K562 (cell line): ENCODE measurements at regions not wholly inside any gene's neighbourhood (a gene's known extent, or its start where the extent isn't known, plus 50 kb on each side); places are given as distances from the start of the nearest gene placed in this dataset.

Source experiments
- C11orf30 ChIP-seq: fragments of 450-650 bp; IDR thresholded peaks from 2 replicates; pipeline ENCODE4 v1.6.1; 2016; ENCODE audit warnings: low read depth, mild to moderate bottlenecking
- CCNT2 ChIP-seq: IDR thresholded peaks from 2 replicates; pipeline ENCODE4 v1.6.1; 2011; ENCODE audit warnings: borderline replicate concordance, low read depth, mild to moderate bottlenecking, moderate library complexity, mixed read lengths, low read length; ENCODE audit not compliant: insufficient read length; ENCODE audit errors: extremely low read depth
- HDAC3 ChIP-seq: fragments of 450-650 bp; IDR thresholded peaks from 2 replicates; pipeline ENCODE4 v1.6.1; 2018; ENCODE audit warnings: borderline replicate concordance, mild to moderate bottlenecking, moderate library complexity; ENCODE audit not compliant: partially characterized antibody
- HDAC6 ChIP-seq: IDR thresholded peaks from 2 replicates; pipeline ENCODE4 v1.6.1; 2012; ENCODE audit warnings: low read depth, mild to moderate bottlenecking, control low read depth, inconsistent platforms, low read length, moderate library complexity
- HMGN3 ChIP-seq: IDR thresholded peaks from 2 replicates; pipeline ENCODE4 v1.6.1; 2011; ENCODE audit warnings: borderline replicate concordance, low read depth, mild to moderate bottlenecking, mixed read lengths, low read length; ENCODE audit not compliant: insufficient read length; ENCODE audit errors: extremely low read depth
- KLF6 ChIP-seq: fragments of 250-450 bp; sonication (Bioruptor Pico); IDR thresholded peaks from 2 replicates; pipeline ENCODE4 v1.4.0; 2020; ENCODE audit warnings: mild to moderate bottlenecking, moderate library complexity, borderline replicate concordance
- MYBL2 ChIP-seq, 2 experiments: fragments of 450-650 bp in 1 of 2; sonication (generic) in 1 of 2; formaldehyde crosslinking in 1 of 2; IDR thresholded peaks; 2 replicates each; pipeline versions ENCODE4 v1.6.1 to v1.8.1; 2017 to 2022; ENCODE audit warnings: borderline replicate concordance in 1 of 2, inconsistent platforms in 1 of 2, low read depth in 1 of 2, mild to moderate bottlenecking in 1 of 2, missing genetic modification reagents in 1 of 2, moderate library complexity in 1 of 2
- NRF1 ChIP-seq, 2 experiments: fragments of 450-650 bp; IDR thresholded peaks in 1 of 2; conservative IDR thresholded peaks in 1 of 2; 2 replicates each; pipeline ENCODE4 v1.6.1; 2014; ENCODE audit warnings: mild to moderate bottlenecking in 2 of 2
- RBFOX2 ChIP-seq: fragments of 200-400 bp; formaldehyde crosslinking; IDR thresholded peaks from 2 replicates; pipeline ENCODE4 v1.6.1; 2017; ENCODE audit warnings: low read depth, mild to moderate bottlenecking, low read length, moderate library complexity
- SLC30A9 ChIP-seq: fragments of 250-450 bp; sonication (Bioruptor Pico); IDR thresholded peaks from 2 replicates; pipeline ENCODE4 v1.8.0; 2022; ENCODE audit warnings: mild to moderate bottlenecking, moderate library complexity
- SOX6 ChIP-seq: fragments of 450-650 bp; IDR thresholded peaks from 2 replicates; pipeline ENCODE4 v1.6.1; 2014; ENCODE audit warnings: mild to moderate bottlenecking
- ZKSCAN3 ChIP-seq: fragments of 250-450 bp; sonication (Bioruptor Pico); IDR thresholded peaks from 2 replicates; pipeline ENCODE4 v1.4.0; 2020
- ZNF143 ChIP-seq: sonication (generic); formaldehyde crosslinking; IDR thresholded peaks from 2 replicates; pipeline ENCODE4 v1.9.0; 2022; ENCODE audit warnings: mild to moderate bottlenecking, missing genetic modification reagents
- ZNF224 ChIP-seq: sonication (generic); formaldehyde crosslinking; IDR thresholded peaks from 2 replicates; pipeline ENCODE4 v1.8.0; 2022; ENCODE audit warnings: mild to moderate bottlenecking, missing genetic modification reagents
- ZNF24 ChIP-seq: fragments of 450-650 bp; IDR thresholded peaks from 2 replicates; pipeline ENCODE4 v1.6.1; 2016
- TF ChIP-seq, protein P1 (sequence below): sonication (generic); formaldehyde crosslinking; IDR thresholded peaks from 2 replicates; pipeline ENCODE4 v1.8.1; 2022; ENCODE audit warnings: missing genetic modification reagents
- TF ChIP-seq, protein P2 (sequence below): fragments of 250-450 bp; sonication (Bioruptor Pico); IDR thresholded peaks from 2 replicates; pipeline ENCODE4 v1.8.0; 2021; ENCODE audit warnings: borderline replicate concordance, mild to moderate bottlenecking, moderate library complexity; ENCODE audit not compliant: poor library complexity, severe bottlenecking
- TF ChIP-seq, protein P3 (sequence below): fragments of 450-650 bp; formaldehyde crosslinking; IDR thresholded peaks from 2 replicates; pipeline ENCODE4 v1.4.0; 2020; ENCODE audit warnings: mild to moderate bottlenecking, mixed read lengths
- TF ChIP-seq, protein P4 (sequence below): sonication (generic); formaldehyde crosslinking; IDR thresholded peaks from 2 replicates; pipeline ENCODE4 v1.8.1; 2023; ENCODE audit warnings: mild to moderate bottlenecking, missing genetic modification reagents
- TF ChIP-seq, protein P5 (sequence below): fragments of 450-650 bp; formaldehyde crosslinking; IDR thresholded peaks from 2 replicates; pipeline ENCODE4 v1.4.0; 2022; ENCODE audit warnings: missing genetic modification characterization
- TF ChIP-seq, protein P6 (sequence below): fragments of 450-650 bp; IDR thresholded peaks from 2 replicates; pipeline ENCODE4 v1.6.1; 2016; ENCODE audit warnings: antibody characterized with exemption

DNA sequence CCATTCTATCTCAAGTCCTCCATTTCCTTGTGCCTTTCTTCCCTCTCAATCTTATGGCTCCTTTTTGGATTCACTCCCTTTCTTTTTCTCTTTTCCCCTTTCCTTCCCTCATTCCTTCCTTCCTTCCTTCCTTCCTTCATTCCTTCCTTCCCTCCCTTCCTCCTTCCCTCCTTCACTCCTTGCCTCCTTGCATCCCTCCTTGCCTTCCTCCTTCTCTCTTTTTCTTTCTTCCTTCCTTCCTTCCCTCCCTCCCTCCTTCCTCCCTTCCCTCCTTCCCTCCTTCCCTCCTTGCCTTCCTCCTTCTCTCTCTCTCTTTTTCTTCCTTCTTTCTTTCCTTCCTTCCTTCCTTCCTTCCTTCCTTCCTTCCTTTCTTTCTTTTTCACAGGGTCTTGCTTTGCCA is 120.1 kb downstream of the SAMD9 start (continued):
- no peak for TF ChIP-seq MYBL2 (IDR thresholded peaks at IDR 0.05; ENCODE audit: low read depth)
- no peak for TF ChIP-seq MYBL2 (CRISPR knock-in tag; IDR thresholded peaks at IDR 0.05; ENCODE audit: borderline replicate concordance)
- TF ChIP-seq, protein P1, sequence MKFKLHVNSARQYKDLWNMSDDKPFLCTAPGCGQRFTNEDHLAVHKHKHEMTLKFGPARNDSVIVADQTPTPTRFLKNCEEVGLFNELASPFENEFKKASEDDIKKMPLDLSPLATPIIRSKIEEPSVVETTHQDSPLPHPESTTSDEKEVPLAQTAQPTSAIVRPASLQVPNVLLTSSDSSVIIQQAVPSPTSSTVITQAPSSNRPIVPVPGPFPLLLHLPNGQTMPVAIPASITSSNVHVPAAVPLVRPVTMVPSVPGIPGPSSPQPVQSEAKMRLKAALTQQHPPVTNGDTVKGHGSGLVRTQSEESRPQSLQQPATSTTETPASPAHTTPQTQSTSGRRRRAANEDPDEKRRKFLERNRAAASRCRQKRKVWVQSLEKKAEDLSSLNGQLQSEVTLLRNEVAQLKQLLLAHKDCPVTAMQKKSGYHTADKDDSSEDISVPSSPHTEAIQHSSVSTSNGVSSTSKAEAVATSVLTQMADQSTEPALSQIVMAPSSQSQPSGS (CRISPR knock-in tag) = no peak
- TF ChIP-seq, protein P2, sequence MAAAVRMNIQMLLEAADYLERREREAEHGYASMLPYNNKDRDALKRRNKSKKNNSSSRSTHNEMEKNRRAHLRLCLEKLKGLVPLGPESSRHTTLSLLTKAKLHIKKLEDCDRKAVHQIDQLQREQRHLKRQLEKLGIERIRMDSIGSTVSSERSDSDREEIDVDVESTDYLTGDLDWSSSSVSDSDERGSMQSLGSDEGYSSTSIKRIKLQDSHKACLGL (CRISPR knock-in tag) = no peak
- TF ChIP-seq HDAC6 = no peak
- TF ChIP-seq, protein P3, sequence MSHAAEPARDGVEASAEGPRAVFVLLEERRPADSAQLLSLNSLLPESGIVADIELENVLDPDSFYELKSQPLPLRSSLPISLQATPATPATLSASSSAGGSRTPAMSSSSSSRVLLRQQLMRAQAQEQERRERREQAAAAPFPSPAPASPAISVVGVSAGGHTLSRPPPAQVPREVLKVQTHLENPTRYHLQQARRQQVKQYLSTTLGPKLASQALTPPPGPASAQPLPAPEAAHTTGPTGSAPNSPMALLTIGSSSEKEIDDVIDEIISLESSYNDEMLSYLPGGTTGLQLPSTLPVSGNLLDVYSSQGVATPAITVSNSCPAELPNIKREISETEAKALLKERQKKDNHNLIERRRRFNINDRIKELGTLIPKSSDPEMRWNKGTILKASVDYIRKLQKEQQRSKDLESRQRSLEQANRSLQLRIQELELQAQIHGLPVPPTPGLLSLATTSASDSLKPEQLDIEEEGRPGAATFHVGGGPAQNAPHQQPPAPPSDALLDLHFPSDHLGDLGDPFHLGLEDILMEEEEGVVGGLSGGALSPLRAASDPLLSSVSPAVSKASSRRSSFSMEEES (CRISPR knock-in tag) = no peak
- TF ChIP-seq, protein P4, sequence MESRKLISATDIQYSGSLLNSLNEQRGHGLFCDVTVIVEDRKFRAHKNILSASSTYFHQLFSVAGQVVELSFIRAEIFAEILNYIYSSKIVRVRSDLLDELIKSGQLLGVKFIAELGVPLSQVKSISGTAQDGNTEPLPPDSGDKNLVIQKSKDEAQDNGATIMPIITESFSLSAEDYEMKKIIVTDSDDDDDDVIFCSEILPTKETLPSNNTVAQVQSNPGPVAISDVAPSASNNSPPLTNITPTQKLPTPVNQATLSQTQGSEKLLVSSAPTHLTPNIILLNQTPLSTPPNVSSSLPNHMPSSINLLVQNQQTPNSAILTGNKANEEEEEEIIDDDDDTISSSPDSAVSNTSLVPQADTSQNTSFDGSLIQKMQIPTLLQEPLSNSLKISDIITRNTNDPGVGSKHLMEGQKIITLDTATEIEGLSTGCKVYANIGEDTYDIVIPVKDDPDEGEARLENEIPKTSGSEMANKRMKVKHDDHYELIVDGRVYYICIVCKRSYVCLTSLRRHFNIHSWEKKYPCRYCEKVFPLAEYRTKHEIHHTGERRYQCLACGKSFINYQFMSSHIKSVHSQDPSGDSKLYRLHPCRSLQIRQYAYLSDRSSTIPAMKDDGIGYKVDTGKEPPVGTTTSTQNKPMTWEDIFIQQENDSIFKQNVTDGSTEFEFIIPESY (CRISPR knock-in tag) = no peak
- no peak for TF ChIP-seq SLC30A9 (CRISPR knock-in tag)
- TF ChIP-seq RBFOX2 = no peak
- no peak for TF ChIP-seq ZNF143 (CRISPR knock-in tag)
- TF ChIP-seq, protein P5, sequence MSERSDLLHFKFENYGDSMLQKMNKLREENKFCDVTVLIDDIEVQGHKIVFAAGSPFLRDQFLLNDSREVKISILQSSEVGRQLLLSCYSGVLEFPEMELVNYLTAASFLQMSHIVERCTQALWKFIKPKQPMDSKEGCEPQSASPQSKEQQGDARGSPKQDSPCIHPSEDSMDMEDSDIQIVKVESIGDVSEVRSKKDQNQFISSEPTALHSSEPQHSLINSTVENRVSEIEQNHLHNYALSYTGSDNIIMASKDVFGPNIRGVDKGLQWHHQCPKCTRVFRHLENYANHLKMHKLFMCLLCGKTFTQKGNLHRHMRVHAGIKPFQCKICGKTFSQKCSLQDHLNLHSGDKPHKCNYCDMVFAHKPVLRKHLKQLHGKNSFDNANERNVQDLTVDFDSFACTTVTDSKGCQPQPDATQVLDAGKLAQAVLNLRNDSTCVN (CRISPR knock-in tag) = peak; percentile 22; the same call in 1 of the 2 replicates
- no peak for TF ChIP-seq KLF6 (CRISPR knock-in tag)
- no peak for TF ChIP-seq ZNF24
- no peak for TF ChIP-seq HMGN3
- no peak for TF ChIP-seq ZNF224 (CRISPR knock-in tag)
- TF ChIP-seq C11orf30 = no peak
- no peak for TF ChIP-seq ZKSCAN3 (CRISPR knock-in tag)
- no peak for TF ChIP-seq HDAC3
- TF ChIP-seq SOX6 = no peak
- TF ChIP-seq CCNT2 = no peak
- no peak for TF ChIP-seq NRF1 (conservative IDR thresholded peaks at IDR 0.05 in 1 of 2, IDR thresholded peaks at IDR 0.05 in 1 of 2)
- TF ChIP-seq, protein P6, sequence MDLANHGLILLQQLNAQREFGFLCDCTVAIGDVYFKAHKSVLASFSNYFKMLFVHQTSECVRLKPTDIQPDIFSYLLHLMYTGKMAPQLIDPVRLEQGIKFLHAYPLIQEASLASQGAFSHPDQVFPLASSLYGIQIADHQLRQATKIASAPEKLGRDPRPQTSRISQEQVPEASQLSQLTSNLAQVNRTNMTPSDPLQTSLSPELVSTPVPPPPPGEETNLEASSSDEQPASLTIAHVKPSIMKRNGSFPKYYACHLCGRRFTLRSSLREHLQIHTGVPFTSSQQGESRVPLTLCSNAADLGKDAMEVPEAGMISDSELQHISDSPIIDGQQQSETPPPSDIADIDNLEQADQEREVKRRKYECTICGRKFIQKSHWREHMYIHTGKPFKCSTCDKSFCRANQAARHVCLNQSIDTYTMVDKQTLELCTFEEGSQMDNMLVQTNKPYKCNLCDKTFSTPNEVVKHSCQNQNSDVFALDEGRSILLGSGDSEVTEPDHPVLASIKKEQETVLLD = peak; percentile 27; the same call in 1 of the 2 replicates
